ENCODE measurements at regions not wholly inside any gene's neighbourhood (a gene's known extent, or its start where the extent isn't known, plus 50 kb on each side); places are given as distances from the start of the nearest gene placed in this dataset.
A peak's percentile ranks its signal among the peaks of the same experiment; 100 is the strongest.
"Not testable (repeated sequence)": the region's sequence is repeated elsewhere in the genome, so short reads cannot be mapped to it uniquely, and the experiment has no call there.

GRCh38 chr9:124137009-124137943 is 120.5 kb upstream of the NEK6 start:
- no peaks in the 10 kb centered on the region for H3K27me3 ChIP-seq
- H3K36me3 ChIP-seq: no peaks in the 10 kb centered on the region
- TF ChIP-seq EP300 (IDR thresholded peaks at IDR 0.05; ENCODE audit: low read depth) (no peak), POLR2A (IDR thresholded peaks at IDR 0.05) (no peak), CTCF (IDR thresholded peaks at IDR 0.05) (no peak), POLR2AphosphoS5 (IDR thresholded peaks at IDR 0.05) (no peak)
- 67 to 76% methylated on average over 14 to 16 of the region's 16 CpGs for WGBS, 2 donors (ENCODE audit: low coverage in 1 of 2)
- no peaks in the 10 kb centered on the region for H3K4me1 ChIP-seq
- intact Hi-C loops (cut with DNase I; ENCODE audit: low total_unique reads): no loop called here
- no peak overlapping the region for H3K4me3 ChIP-seq
- in situ Hi-C loops (cut with MboI; ENCODE audit: low pct_ligation_motif_present in 1 of 4, low pct_unique_long_range_greater_than_20kb in 1 of 4, low sequenced_read_pairs in 3 of 4): loop anchor here in 3 of 4 donors (10.0 kb wide), 1 partner anchor 178 kb away; no protein-coding TSS in a partner anchor
- H3K9me3 ChIP-seq: no peaks in the 10 kb centered on the region
- DNase-seq: peak; percentile 32
- peak overlapping the region in 1 of 4 donors; percentile 46 for H3K27ac ChIP-seq

GRCh38 chr9:124137944-124138335 is 119.8 kb upstream of the NEK6 start:
- DNase-seq: no peak
- no peaks in the 10 kb centered on the region for H3K27me3 ChIP-seq
- TF ChIP-seq EP300 (IDR thresholded peaks at IDR 0.05; ENCODE audit: low read depth): no peak
- no peak for TF ChIP-seq CTCF (IDR thresholded peaks at IDR 0.05)
- TF ChIP-seq POLR2AphosphoS5 (IDR thresholded peaks at IDR 0.05): no peak
- TF ChIP-seq POLR2A (IDR thresholded peaks at IDR 0.05): no peak
- H3K4me3 ChIP-seq: no peak overlapping the region
- WGBS, 2 donors (ENCODE audit: low coverage in 1 of 2): 81 to 93% methylated on average over 3 of the region's 3 CpGs
- H3K27ac ChIP-seq: peak overlapping the region in 1 of 4 donors; percentile 46
- in situ Hi-C loops (cut with MboI; ENCODE audit: low pct_ligation_motif_present in 1 of 4, low pct_unique_long_range_greater_than_20kb in 1 of 4, low sequenced_read_pairs in 3 of 4) (loop anchor here in 3 of 4 donors (10.0 kb wide), 1 partner anchor 177 kb away; no protein-coding TSS in a partner anchor), intact Hi-C loops (cut with DNase I; ENCODE audit: low total_unique reads) (no loop called here)
- H3K9me3 ChIP-seq: no peaks in the 10 kb centered on the region
- H3K36me3 ChIP-seq: no peaks in the 10 kb centered on the region
- no peaks in the 10 kb centered on the region for H3K4me1 ChIP-seq

- WGBS, 2 donors (ENCODE audit: low coverage in 1 of 2): 80 to 100% methylated on average over 1 of the region's 1 CpG
- TF ChIP-seq EP300 (IDR thresholded peaks at IDR 0.05; ENCODE audit: low read depth): no peak
- TF ChIP-seq POLR2AphosphoS5 (IDR thresholded peaks at IDR 0.05): no peak
- no peak for TF ChIP-seq CTCF (IDR thresholded peaks at IDR 0.05)
- TF ChIP-seq POLR2A (IDR thresholded peaks at IDR 0.05): no peak
- no peaks in the 10 kb centered on the region for H3K9me3 ChIP-seq
- intact Hi-C loops (cut with DNase I; ENCODE audit: low total_unique reads): no loop called here
- in situ Hi-C loops (cut with MboI; ENCODE audit: low pct_ligation_motif_present in 1 of 4, low pct_unique_long_range_greater_than_20kb in 1 of 4, low sequenced_read_pairs in 3 of 4): loop anchor here in 3 of 4 donors (10.0 kb wide), 1 partner anchor 176 kb away; no protein-coding TSS in a partner anchor
- no peaks in the 10 kb centered on the region for H3K36me3 ChIP-seq
- no peak for DNase-seq
- no peak overlapping the region for H3K27ac ChIP-seq
- H3K27me3 ChIP-seq: no peaks in the 10 kb centered on the region
- no peaks in the 10 kb centered on the region for H3K4me1 ChIP-seq
- no peak overlapping the region for H3K4me3 ChIP-seq
These were observed 118.7 kb upstream of the NEK6 start for GRCh38 chr9:124139001-124139400.

- no peaks in the 10 kb centered on the region for H3K36me3 ChIP-seq
- in situ Hi-C loops (cut with MboI; ENCODE audit: low pct_ligation_motif_present in 1 of 4, low pct_unique_long_range_greater_than_20kb in 1 of 4, low sequenced_read_pairs in 3 of 4): no loop called here
- TF ChIP-seq EP300 (IDR thresholded peaks at IDR 0.05; ENCODE audit: low read depth): no peak
- TF ChIP-seq POLR2AphosphoS5 (IDR thresholded peaks at IDR 0.05): no peak
- WGBS, 2 donors (ENCODE audit: low coverage in 1 of 2): 63 to 77% methylated on average over 5 to 6 of the region's 6 CpGs
- no peak overlapping the region for H3K4me3 ChIP-seq
- no peaks in the 10 kb centered on the region for H3K4me1 ChIP-seq
- H3K27ac ChIP-seq: no peak overlapping the region
- no peaks in the 10 kb centered on the region for H3K27me3 ChIP-seq
- DNase-seq: no peak
- H3K9me3 ChIP-seq: no peaks in the 10 kb centered on the region
- intact Hi-C loops (cut with DNase I; ENCODE audit: low total_unique reads): no loop called here
These were observed 116.7 kb upstream of the NEK6 start for GRCh38 chr9:124140941-124141568.

GRCh38 chr9:124144561-124145123 is 113.1 kb upstream of the NEK6 start:
- H3K9me3 ChIP-seq; H3K4me1 ChIP-seq; intact Hi-C loops (cut with DNase I; ENCODE audit: low total_unique reads); H3K36me3 ChIP-seq; in situ Hi-C loops (cut with MboI; ENCODE audit: low pct_ligation_motif_present in 1 of 4, low pct_unique_long_range_greater_than_20kb in 1 of 4, low sequenced_read_pairs in 3 of 4); H3K27ac ChIP-seq; H3K27me3 ChIP-seq; H3K4me3 ChIP-seq; DNase-seq: not testable (repeated sequence)
- WGBS, 2 donors (ENCODE audit: low coverage in 1 of 2): 40 to 69% methylated on average over 1 to 10 of the region's 10 CpGs
